ENCODE measurements at regions not wholly inside any gene's neighbourhood (a gene's known extent, or its start where the extent isn't known, plus 50 kb on each side); places are given as distances from the start of the nearest gene placed in this dataset.
"Not testable (repeated sequence)": the region's sequence is repeated elsewhere in the genome, so short reads cannot be mapped to it uniquely, and the experiment has no call there.

DNA sequence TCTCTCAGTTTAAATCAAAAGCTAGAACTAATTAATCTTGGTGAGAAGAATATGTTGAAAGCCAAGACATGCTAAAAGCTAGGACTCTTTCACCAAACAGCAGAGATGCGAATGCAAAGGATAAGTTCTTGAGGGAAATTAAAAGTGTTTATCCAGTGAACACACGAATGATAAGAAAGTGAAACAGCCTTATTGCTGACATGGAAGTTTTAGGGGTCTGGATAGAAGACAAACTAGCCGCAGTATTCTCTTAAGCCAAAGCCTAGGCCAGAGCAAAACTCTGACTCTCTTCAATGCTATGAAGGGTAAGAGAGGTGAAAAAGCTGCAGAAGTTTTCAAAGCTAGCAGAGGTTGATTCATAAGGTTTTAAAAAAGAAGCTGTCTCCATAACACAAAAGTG is 103.0 kb downstream of the UFM1 start:
- H3K27ac ChIP-seq = no peak overlapping the region
- H3K9me3 ChIP-seq = no peaks in the 10 kb centered on the region
- ATAC-seq = no peak
- no peaks in the 10 kb centered on the region for H3K36me3 ChIP-seq
- intact Hi-C loops (cut with DNase I) = no loop called here
- no peaks in the 10 kb centered on the region for H3K27me3 ChIP-seq
- TF ChIP-seq, protein P1, sequence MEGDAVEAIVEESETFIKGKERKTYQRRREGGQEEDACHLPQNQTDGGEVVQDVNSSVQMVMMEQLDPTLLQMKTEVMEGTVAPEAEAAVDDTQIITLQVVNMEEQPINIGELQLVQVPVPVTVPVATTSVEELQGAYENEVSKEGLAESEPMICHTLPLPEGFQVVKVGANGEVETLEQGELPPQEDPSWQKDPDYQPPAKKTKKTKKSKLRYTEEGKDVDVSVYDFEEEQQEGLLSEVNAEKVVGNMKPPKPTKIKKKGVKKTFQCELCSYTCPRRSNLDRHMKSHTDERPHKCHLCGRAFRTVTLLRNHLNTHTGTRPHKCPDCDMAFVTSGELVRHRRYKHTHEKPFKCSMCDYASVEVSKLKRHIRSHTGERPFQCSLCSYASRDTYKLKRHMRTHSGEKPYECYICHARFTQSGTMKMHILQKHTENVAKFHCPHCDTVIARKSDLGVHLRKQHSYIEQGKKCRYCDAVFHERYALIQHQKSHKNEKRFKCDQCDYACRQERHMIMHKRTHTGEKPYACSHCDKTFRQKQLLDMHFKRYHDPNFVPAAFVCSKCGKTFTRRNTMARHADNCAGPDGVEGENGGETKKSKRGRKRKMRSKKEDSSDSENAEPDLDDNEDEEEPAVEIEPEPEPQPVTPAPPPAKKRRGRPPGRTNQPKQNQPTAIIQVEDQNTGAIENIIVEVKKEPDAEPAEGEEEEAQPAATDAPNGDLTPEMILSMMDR (IDR thresholded peaks at IDR 0.05) = no peak
- no peak overlapping the region for H3K4me3 ChIP-seq
- DNase-seq = no peak
- H3K4me1 ChIP-seq = no peaks in the 10 kb centered on the region

DNA sequence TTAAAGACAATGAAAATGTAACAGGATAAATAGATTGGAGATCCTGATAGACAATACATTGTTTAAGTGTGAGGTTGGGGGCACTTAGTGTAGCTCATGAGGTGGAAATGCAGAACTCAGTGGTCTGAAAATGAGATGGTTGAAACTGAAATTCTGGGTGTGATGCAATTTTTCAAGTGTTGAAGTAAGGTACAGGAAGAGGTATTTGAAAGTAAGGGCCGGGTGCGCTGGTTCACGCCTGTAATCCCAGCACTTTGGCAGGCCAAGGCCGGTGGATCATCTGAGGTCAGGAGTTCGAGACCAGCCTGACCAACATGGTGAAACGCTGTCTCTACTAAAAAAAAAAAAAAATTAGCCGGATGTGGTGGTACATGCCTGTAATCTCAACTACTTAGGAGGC is 113.0 kb downstream of the UFM1 start:
- Histone ChIP-seq H3K36me3 (no peaks in the 10 kb centered on the region), H3K27ac (no peak overlapping the region), H3K4me3 (no peak overlapping the region), H3K4me1 (no peaks in the 10 kb centered on the region), H3K27me3 (no peaks in the 10 kb centered on the region), H3K9me3 (peaks cover 0 to 13% of the 10 kb centered on the region in 2 donors)
- intact Hi-C loops (cut with DNase I) = no loop called here
- DNase-seq = no peak
- TF ChIP-seq, protein P1 (IDR thresholded peaks at IDR 0.05) = no peak
- ATAC-seq = no peak

DNA sequence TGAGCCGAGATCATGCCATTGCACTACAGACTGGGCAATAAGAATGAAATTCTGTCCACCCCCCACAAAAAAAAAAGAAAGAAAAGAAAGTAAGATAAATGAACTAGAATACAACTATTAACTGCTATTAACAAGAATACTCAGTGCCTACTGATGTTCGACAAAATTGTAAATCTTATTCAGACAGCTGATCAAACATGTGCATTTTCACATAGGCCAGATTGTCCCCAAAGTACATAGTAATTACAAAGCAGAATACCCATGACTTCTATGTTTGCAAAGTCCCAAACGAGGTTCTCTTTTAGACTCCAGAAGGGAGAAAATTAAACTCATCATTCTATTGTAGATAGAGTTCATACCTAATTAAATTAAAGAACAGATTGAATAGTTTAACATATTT is 113.4 kb downstream of the UFM1 start:
- Histone ChIP-seq H3K27ac (no peak overlapping the region), H3K4me1 (no peaks in the 10 kb centered on the region), H3K27me3 (no peaks in the 10 kb centered on the region), H3K36me3 (no peaks in the 10 kb centered on the region), H3K4me3 (no peak overlapping the region), H3K9me3 (peaks cover 0 to 13% of the 10 kb centered on the region in 2 donors)
- DNase-seq = no peak
- ATAC-seq = no peak
- TF ChIP-seq, protein P1 (IDR thresholded peaks at IDR 0.05) = no peak
- intact Hi-C loops (cut with DNase I) = no loop called here

DNA sequence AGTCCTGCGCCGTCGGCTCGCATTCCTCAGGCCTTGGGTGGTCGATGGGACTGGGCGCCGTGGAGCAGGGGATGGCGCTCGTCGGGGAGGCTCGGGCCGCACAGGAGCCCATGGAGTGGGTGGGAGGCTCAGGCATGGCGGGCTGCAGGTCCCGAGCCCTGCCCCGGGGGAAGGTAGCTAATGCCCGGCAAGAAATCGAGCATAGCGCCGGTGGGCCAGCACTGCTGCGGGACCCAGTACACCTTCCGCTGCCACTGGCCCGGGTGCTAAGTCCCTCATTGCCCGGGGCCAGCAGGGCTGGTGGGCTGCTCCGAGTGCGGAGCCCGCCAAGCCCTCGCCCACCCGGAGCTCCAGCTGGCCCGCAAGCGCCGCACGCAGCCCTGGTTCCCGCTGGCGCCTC is 122.8 kb downstream of the UFM1 start:
- ATAC-seq; H3K27ac ChIP-seq; intact Hi-C loops (cut with DNase I); H3K9me3 ChIP-seq; H3K27me3 ChIP-seq; H3K36me3 ChIP-seq; H3K4me1 ChIP-seq; H3K4me3 ChIP-seq: not testable (repeated sequence)
- peak in 1 of 4 donors; percentile 59 for DNase-seq

DNA sequence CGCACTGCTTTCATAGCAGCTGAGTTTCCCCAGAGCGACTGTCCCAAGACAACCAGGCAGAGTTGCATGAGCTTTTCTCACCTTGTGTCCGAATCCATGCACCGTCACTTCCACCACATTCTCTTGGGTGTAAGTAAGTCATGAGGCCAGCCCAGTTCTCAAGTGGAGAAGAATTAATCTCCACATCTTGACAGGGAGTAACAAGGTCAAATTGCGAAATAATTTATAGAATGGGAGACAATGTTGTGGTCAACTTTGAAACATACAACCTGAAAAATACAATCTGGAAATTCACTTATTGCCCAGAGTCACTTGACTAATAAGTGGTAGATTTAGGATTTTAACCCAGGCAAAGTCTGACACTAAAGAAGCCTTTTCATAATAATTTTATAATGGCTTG is 123.7 kb downstream of the UFM1 start:
- no peak overlapping the region for H3K4me3 ChIP-seq
- H3K36me3 ChIP-seq = no peaks in the 10 kb centered on the region
- H3K9me3 ChIP-seq = no peaks in the 10 kb centered on the region
- ATAC-seq = no peak
- no peak overlapping the region for H3K27ac ChIP-seq
- no peaks in the 10 kb centered on the region for H3K4me1 ChIP-seq
- no peak for DNase-seq
- intact Hi-C loops (cut with DNase I) = no loop called here
- no peaks in the 10 kb centered on the region for H3K27me3 ChIP-seq
- TF ChIP-seq, protein P1 (IDR thresholded peaks at IDR 0.05) = no peak

DNA sequence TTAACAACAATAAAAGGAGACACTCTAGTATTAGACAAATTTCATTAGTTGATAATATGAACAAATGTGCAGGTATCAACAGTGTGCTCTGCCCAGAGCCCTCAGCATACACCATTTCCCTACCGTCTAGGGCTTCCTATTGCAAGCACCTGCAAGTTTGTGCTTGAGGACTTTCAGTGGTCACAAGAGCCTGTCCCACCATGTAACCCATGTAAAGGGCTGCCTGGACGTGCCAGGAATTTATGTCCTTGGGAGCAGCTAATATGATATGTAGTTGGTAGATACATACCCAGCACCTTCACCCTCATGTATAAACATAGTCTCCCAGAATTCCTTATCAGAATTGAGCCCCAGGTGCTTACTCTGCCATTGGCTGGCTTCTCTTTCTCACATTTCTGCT is 128.0 kb downstream of the UFM1 start:
- no peak for DNase-seq
- Histone ChIP-seq H3K27ac (no peak overlapping the region), H3K4me1 (no peaks in the 10 kb centered on the region), H3K27me3 (no peaks in the 10 kb centered on the region), H3K36me3 (no peaks in the 10 kb centered on the region), H3K9me3 (no peaks in the 10 kb centered on the region), H3K4me3 (no peak overlapping the region)
- ATAC-seq = no peak
- TF ChIP-seq, protein P1 (IDR thresholded peaks at IDR 0.05) = no peak
- intact Hi-C loops (cut with DNase I) = no loop called here

Measured in left lung (tissue), 4 donors.